ENCODE measurements at regions not wholly inside any gene's neighbourhood (a gene's known extent, or its start where the extent isn't known, plus 50 kb on each side); places are given as distances from the start of the nearest gene placed in this dataset.

- TF ChIP-seq CTCF (optimal IDR thresholded peaks at IDR 0.05 in 1 of 3, IDR thresholded peaks at IDR 0.05 in 1 of 3, conservative IDR thresholded peaks at IDR 0.05 in 1 of 3; ENCODE audit: extremely low read depth in 1 of 3, insufficient read depth in 2 of 3, low read length in 3 of 3) (no peak), EZH2 (IDR thresholded peaks at IDR 0.05; ENCODE audit: low read length) (no peak)
- Histone ChIP-seq H3K4me2 (ENCODE audit: control insufficient read depth, extremely low read depth, insufficient read depth, low read depth, low read length) (no peak overlapping the region), H2AFZ (ENCODE audit: control insufficient read depth, low read length) (no peak overlapping the region), H3K36me3 (ENCODE audit: control insufficient read depth in 2 of 2, extremely low read depth in 1 of 2, insufficient read depth in 2 of 2, low read length in 2 of 2) (no peaks in the 10 kb centered on the region), H3K4me3 (ENCODE audit: control insufficient read depth in 2 of 3, extremely low read depth in 1 of 3, insufficient read depth in 2 of 3, low read depth in 1 of 3, low read length in 3 of 3) (no peak overlapping the region), H3K9me1 (ENCODE audit: control insufficient read depth, extremely low read depth, insufficient read depth, low read length) (no peaks in the 10 kb centered on the region), H3K9me3 (ENCODE audit: control insufficient read depth, low read depth, low read length) (no peaks in the 10 kb centered on the region), H3K27me3 (ENCODE audit: control insufficient read depth, extremely low read depth, insufficient read depth, low read length) (peaks cover 22% of the 10 kb centered on the region), H4K20me1 (ENCODE audit: control insufficient read depth, extremely low read depth, insufficient read depth, low read length) (no peaks in the 10 kb centered on the region), H3K9ac (ENCODE audit: control insufficient read depth, extremely low read depth, insufficient read depth, low read length) (no peak overlapping the region), H3K27ac (ENCODE audit: control insufficient read depth, insufficient read depth, low read length) (no peak overlapping the region), H3K79me2 (ENCODE audit: control insufficient read depth, insufficient read depth, low read length) (no peaks in the 10 kb centered on the region), H3K4me1 (ENCODE audit: control insufficient read depth, extremely low read depth, insufficient read depth, low read length) (no peaks in the 10 kb centered on the region)
- dilution Hi-C loops (cut with MboI; ENCODE audit: extremely low pct_ligation_motif_present, low sequenced_read_pairs), result no loop called here
- FAIRE-seq, result no peak
- DNase-seq (ENCODE audit: low read depth, low spot score), result no peak
Measured at GRCh38 chr1:30274173-30274970, 449.0 kb downstream of the MATN1 start.

- no peak for DNase-seq (ENCODE audit: low read depth, low spot score)
- no peaks in the 10 kb centered on the region for H3K36me3 ChIP-seq (ENCODE audit: control insufficient read depth in 2 of 2, extremely low read depth in 1 of 2, insufficient read depth in 2 of 2, low read length in 2 of 2)
- no peaks in the 10 kb centered on the region for H3K9me1 ChIP-seq (ENCODE audit: control insufficient read depth, extremely low read depth, insufficient read depth, low read length)
- H3K79me2 ChIP-seq (ENCODE audit: control insufficient read depth, insufficient read depth, low read length), result no peaks in the 10 kb centered on the region
- no peaks in the 10 kb centered on the region for H4K20me1 ChIP-seq (ENCODE audit: control insufficient read depth, extremely low read depth, insufficient read depth, low read length)
- no peaks in the 10 kb centered on the region for H3K4me1 ChIP-seq (ENCODE audit: control insufficient read depth, extremely low read depth, insufficient read depth, low read length)
- H3K9ac ChIP-seq (ENCODE audit: control insufficient read depth, extremely low read depth, insufficient read depth, low read length), result no peak overlapping the region
- TF ChIP-seq CTCF (optimal IDR thresholded peaks at IDR 0.05 in 1 of 3, IDR thresholded peaks at IDR 0.05 in 1 of 3, conservative IDR thresholded peaks at IDR 0.05 in 1 of 3; ENCODE audit: extremely low read depth in 1 of 3, insufficient read depth in 2 of 3, low read length in 3 of 3) (no peak), EZH2 (IDR thresholded peaks at IDR 0.05; ENCODE audit: low read length) (no peak)
- H3K27ac ChIP-seq (ENCODE audit: control insufficient read depth, insufficient read depth, low read length), result no peak overlapping the region
- no peak overlapping the region for H2AFZ ChIP-seq (ENCODE audit: control insufficient read depth, low read length)
- FAIRE-seq, result no peak
- H3K4me2 ChIP-seq (ENCODE audit: control insufficient read depth, extremely low read depth, insufficient read depth, low read depth, low read length), result no peak overlapping the region
- dilution Hi-C loops (cut with MboI; ENCODE audit: extremely low pct_ligation_motif_present, low sequenced_read_pairs), result no loop called here
- peaks cover 22% of the 10 kb centered on the region for H3K27me3 ChIP-seq (ENCODE audit: control insufficient read depth, extremely low read depth, insufficient read depth, low read length)
- no peaks in the 10 kb centered on the region for H3K9me3 ChIP-seq (ENCODE audit: control insufficient read depth, low read depth, low read length)
- H3K4me3 ChIP-seq (ENCODE audit: control insufficient read depth in 2 of 3, extremely low read depth in 1 of 3, insufficient read depth in 2 of 3, low read depth in 1 of 3, low read length in 3 of 3), result no peak overlapping the region
Measured at GRCh38 chr1:30273456-30273855, 449.9 kb downstream of the MATN1 start.

All from keratinocyte (primary cell).